Tibial nerve (tissue), 4 donors: ENCODE measurements at regions not wholly inside any gene's neighbourhood (a gene's known extent, or its start where the extent isn't known, plus 50 kb on each side); places are given as distances from the start of the nearest gene placed in this dataset.
A peak's percentile ranks its signal among the peaks of the same experiment; 100 is the strongest.

Experiments
- DNase-seq, 2 donors: peaks; one replicate each; pipeline ENCODE4 v3.0.0-alpha.2; 2019; ENCODE audit warnings: low spot score in 2 of 2
- H3K27ac ChIP-seq, 4 donors: fragments of 200-600 bp; sonication (generic) in 3 of 4; one replicate each; pipeline ENCODE4 v1.5.1; 2017 to 2019; ENCODE audit warnings: mild to moderate bottlenecking in 1 of 4
- H3K27me3 ChIP-seq, 2 donors: fragments of 200-600 bp; sonication (generic) in 1 of 2; one replicate each; pipeline versions ENCODE4 v1.5.1 to v1.6.0; 2017 to 2019
- H3K36me3 ChIP-seq, 3 donors: fragments of 200-600 bp; sonication (generic); one replicate each; pipeline ENCODE4 v1.5.1; 2018 to 2019
- H3K4me1 ChIP-seq, 4 donors: fragments of 200-600 bp; sonication (generic) in 3 of 4; one replicate each; pipeline ENCODE4 v1.5.1; 2017 to 2019
- H3K4me3 ChIP-seq, 4 donors: fragments of 200-600 bp; sonication (generic) in 3 of 4; one replicate each; pipeline ENCODE4 v1.5.1; 2017 to 2019; ENCODE audit warnings: mild to moderate bottlenecking in 1 of 4, moderate library complexity in 1 of 4
- H3K9me3 ChIP-seq, 4 donors: fragments of 200-600 bp; sonication (generic) in 3 of 4; one replicate each; pipeline ENCODE4 v1.5.1; 2017 to 2019
- CTCF ChIP-seq, 5 experiments: fragments of 200-600 bp in 3 of 5; fragments of 450-650 bp in 2 of 5; sonication (generic) in 3 of 5; IDR thresholded peaks; one replicate each; pipeline ENCODE4 v1.5.1; 2016 to 2019; ENCODE audit warnings: antibody characterized with exemption in 5 of 5, mild to moderate bottlenecking in 3 of 5, moderate library complexity in 2 of 5
- EP300 ChIP-seq, 2 donors: sonication (generic); formaldehyde crosslinking; IDR thresholded peaks; one replicate each; pipeline ENCODE4 v1.6.1; 2017; ENCODE audit warnings: antibody characterized with exemption in 2 of 2, mild to moderate bottlenecking in 1 of 2
- POLR2A ChIP-seq, 2 donors: fragments of 450-650 bp; IDR thresholded peaks; one replicate each; pipeline ENCODE4 v1.6.1; 2017; ENCODE audit warnings: antibody characterized with exemption in 2 of 2, mild to moderate bottlenecking in 2 of 2, moderate library complexity in 2 of 2
- WGBS, 2 donors: methylation state at CpG; one replicate each; pipeline ENCODE4 v1.1.5; 2018; 5-methylcytosine and 5-hydroxymethylcytosine counted together

GRCh38 chr15:96182736-96183513 is 147.6 kb upstream of the NR2F2 start:
- peaks cover 0 to 55% (median 5%) of the 10 kb centered on the region in 4 donors for H3K4me1 ChIP-seq

GRCh38 chr15:96183514-96183850 is 147.0 kb upstream of the NR2F2 start:
- no peak for DNase-seq
- TF ChIP-seq CTCF (IDR thresholded peaks at IDR 0.05) (no peak), EP300 (IDR thresholded peaks at IDR 0.05) (no peak)
- Histone ChIP-seq H3K27me3 (no peaks in the 10 kb centered on the region), H3K4me3 (no peak overlapping the region), H3K27ac (peak overlapping the region in 2 of 4 donors; percentile 35 to 54), H3K36me3 (no peaks in the 10 kb centered on the region), H3K9me3 (no peaks in the 10 kb centered on the region), H3K4me1 (peaks cover 0 to 55% (median 5%) of the 10 kb centered on the region in 4 donors)
- WGBS, 2 donors, result 42 to 59% methylated on average over 4 of the region's 4 CpGs

More at GRCh38 chr15:96182736-96183513, 147.6 kb upstream of the NR2F2 start:
- H3K9me3 ChIP-seq, result no peaks in the 10 kb centered on the region
- no peaks in the 10 kb centered on the region for H3K36me3 ChIP-seq
- DNase-seq, result no peak
- H3K27me3 ChIP-seq, result no peaks in the 10 kb centered on the region
- H3K4me3 ChIP-seq, result no peak overlapping the region
- peak overlapping the region in 2 of 4 donors; percentile 79 to 91 for H3K27ac ChIP-seq
- TF ChIP-seq POLR2A (IDR thresholded peaks at IDR 0.05) (no peak), CTCF (IDR thresholded peaks at IDR 0.05) (no peak), EP300 (IDR thresholded peaks at IDR 0.05) (no peak)
- WGBS, 2 donors, result 89 to 95% methylated on average over 12 of the region's 12 CpGs

GRCh38 chr15:96183867-96184266 is 146.6 kb upstream of the NR2F2 start:
- H3K4me1 ChIP-seq, result peaks cover 0 to 51% (median 5%) of the 10 kb centered on the region in 4 donors
- H3K9me3 ChIP-seq, result no peaks in the 10 kb centered on the region
- H3K36me3 ChIP-seq, result no peaks in the 10 kb centered on the region
- no peak for TF ChIP-seq EP300 (IDR thresholded peaks at IDR 0.05)
- TF ChIP-seq POLR2A (IDR thresholded peaks at IDR 0.05), result no peak
- no peak for TF ChIP-seq CTCF (IDR thresholded peaks at IDR 0.05)
- H3K27ac ChIP-seq, result peak overlapping the region in 2 of 4 donors; percentile 35 to 54
- no peak for DNase-seq
- H3K4me3 ChIP-seq, result no peak overlapping the region
- WGBS, 2 donors, result 83 to 87% methylated on average over 3 of the region's 3 CpGs
- H3K27me3 ChIP-seq, result no peaks in the 10 kb centered on the region

- H3K27ac ChIP-seq, result peak overlapping the region in 2 of 4 donors; percentile 11 to 54
- peaks cover 0 to 50% (median 5%) of the 10 kb centered on the region in 4 donors for H3K4me1 ChIP-seq
- no peaks in the 10 kb centered on the region for H3K9me3 ChIP-seq
- no peak for DNase-seq
- no peak overlapping the region for H3K4me3 ChIP-seq
- no peak for TF ChIP-seq EP300 (IDR thresholded peaks at IDR 0.05)
- no peak for TF ChIP-seq POLR2A (IDR thresholded peaks at IDR 0.05)
- TF ChIP-seq CTCF (IDR thresholded peaks at IDR 0.05), result no peak
- no peaks in the 10 kb centered on the region for H3K36me3 ChIP-seq
- H3K27me3 ChIP-seq, result no peaks in the 10 kb centered on the region
- 94 to 95% methylated on average over 2 of the region's 2 CpGs for WGBS, 2 donors
These were observed 146.2 kb upstream of the NR2F2 start for GRCh38 chr15:96184297-96184696.

GRCh38 chr15:96186105-96186504 is 144.4 kb upstream of the NR2F2 start:
- H3K4me3 ChIP-seq, result no peak overlapping the region
- H3K36me3 ChIP-seq, result peaks cover 0 to 9% (median 0%) of the 10 kb centered on the region in 3 donors
- H3K4me1 ChIP-seq, result peaks cover 0 to 38% (median 3%) of the 10 kb centered on the region in 4 donors
- 91 to 92% methylated on average over 4 of the region's 4 CpGs for WGBS, 2 donors
- H3K27me3 ChIP-seq, result no peaks in the 10 kb centered on the region
- TF ChIP-seq POLR2A (IDR thresholded peaks at IDR 0.05), result no peak
- no peak for TF ChIP-seq CTCF (IDR thresholded peaks at IDR 0.05)
- no peak for TF ChIP-seq EP300 (IDR thresholded peaks at IDR 0.05)
- DNase-seq, result no peak
- no peak overlapping the region for H3K27ac ChIP-seq
- H3K9me3 ChIP-seq, result no peaks in the 10 kb centered on the region
